SU-DHL-6 (cell line): ENCODE measurements at regions not wholly inside any gene's neighbourhood (a gene's known extent, or its start where the extent isn't known, plus 50 kb on each side); places are given as distances from the start of the nearest gene placed in this dataset.

Experiments used
- H2AFZ ChIP-seq: fragments of 200-600 bp; sonication (generic); 2 replicates; pipeline ENCODE4 v1.6.1; 2014; ENCODE audit warnings: low read depth, mild to moderate bottlenecking, moderate library complexity, mixed read lengths, antibody characterized with exemption, low read length; ENCODE audit not compliant: severe bottlenecking
- H3F3A ChIP-seq: fragments of 200-600 bp; shearing (Covaris generic); 2 replicates; pipeline ENCODE4 v1.6.0; 2016; ENCODE audit warnings: antibody characterized with exemption, mild to moderate bottlenecking; ENCODE audit not compliant: insufficient read depth
- H3K27ac ChIP-seq: fragments of 200-600 bp; sonication (generic); 2 replicates; pipeline ENCODE4 v1.5.1; 2016; ENCODE audit warnings: low read depth, mild to moderate bottlenecking, low read length, moderate library complexity, mixed read lengths
- H3K27me3 ChIP-seq: fragments of 200-600 bp; sonication (generic), shearing (Covaris generic); 2 replicates; pipeline ENCODE4 v1.6.0; 2014; ENCODE audit warnings: mild to moderate bottlenecking, low read length
- H3K36me3 ChIP-seq: fragments of 200-600 bp; sonication (generic); 2 replicates; pipeline ENCODE4 v1.6.1; 2014; ENCODE audit warnings: mild to moderate bottlenecking, low read length, mixed read lengths
- H3K4me2 ChIP-seq: fragments of 300-600, 200-600 bp; shearing (Covaris generic), sonication (generic); 2 replicates; pipeline ENCODE4 v1.6.0; 2014; ENCODE audit warnings: low read length, low read depth, mild to moderate bottlenecking; ENCODE audit not compliant: poor library complexity, severe bottlenecking
- H3K4me3 ChIP-seq: fragments of 200-600 bp; sonication (generic); 2 replicates; pipeline ENCODE4 v1.5.1; 2014; ENCODE audit warnings: antibody characterized with exemption, low read length, mild to moderate bottlenecking, mixed read lengths; ENCODE audit not compliant: insufficient read depth, poor library complexity, severe bottlenecking
- H3K79me2 ChIP-seq: fragments of 200-600 bp; sonication (generic); 2 replicates; pipeline ENCODE4 v1.6.1; 2014; ENCODE audit warnings: mild to moderate bottlenecking, low read length, moderate library complexity; ENCODE audit not compliant: insufficient read depth
- H3K9ac ChIP-seq: fragments of 200-600 bp; sonication (generic); 2 replicates; pipeline ENCODE4 v1.7.0; 2014; ENCODE audit warnings: mild to moderate bottlenecking, low read length
- H3K9me2 ChIP-seq: fragments of 200-600 bp; sonication (generic); replicated peaks from 2 replicates; pipeline ENCODE4 v1.6.1; 2014; ENCODE audit warnings: low read length; ENCODE audit not compliant: insufficient read depth
- H3K9me3 ChIP-seq: fragments of 200-600 bp; sonication (generic); 2 replicates; pipeline ENCODE4 v1.6.1; 2014; ENCODE audit warnings: low read length, mixed read lengths; ENCODE audit not compliant: insufficient read depth
- H4K20me1 ChIP-seq: fragments of 200-600 bp; sonication (generic); 2 replicates; pipeline ENCODE4 v1.6.1; 2014; ENCODE audit warnings: low read depth, mild to moderate bottlenecking, antibody characterized with exemption, low read length, moderate library complexity, mixed read lengths
- EZH2phosphoT487 ChIP-seq: fragments of 200-600 bp; sonication (generic), shearing (Covaris generic); conservative IDR thresholded peaks from 2 replicates; pipeline ENCODE4 v1.6.1; 2018; ENCODE audit warnings: mild to moderate bottlenecking, antibody characterized with exemption, low read length, moderate library complexity, mixed read lengths
- TF ChIP-seq, protein P1 (sequence below): fragments of 200-600 bp; sonication (generic); IDR thresholded peaks from one replicate; pipeline ENCODE4 v1.5.1; 2017; ENCODE audit warnings: antibody characterized with exemption, mild to moderate bottlenecking, low read length, moderate library complexity; ENCODE audit not compliant: insufficient read depth, poor library complexity, severe bottlenecking

DNA sequence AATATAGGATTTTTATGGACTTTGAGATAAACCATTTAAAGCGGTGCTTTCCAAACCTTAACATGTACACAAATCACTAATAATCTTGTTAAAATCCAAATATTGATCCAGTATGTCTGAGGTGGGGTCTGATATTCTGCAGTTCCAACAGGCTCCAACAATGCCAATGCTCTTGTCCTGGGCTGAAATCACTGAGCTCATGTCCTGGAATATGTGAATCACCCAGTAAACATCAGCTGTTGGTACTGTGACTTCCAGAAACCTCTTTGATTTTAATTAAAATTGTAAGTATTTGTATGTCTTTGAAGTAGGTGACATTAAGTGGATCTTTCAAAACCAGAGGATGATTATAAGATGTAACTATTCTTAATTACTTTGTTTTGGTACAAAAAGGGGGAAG is 52.8 kb upstream of the CAST start:
- no peak for TF ChIP-seq EZH2phosphoT487
- TF ChIP-seq, protein P1, sequence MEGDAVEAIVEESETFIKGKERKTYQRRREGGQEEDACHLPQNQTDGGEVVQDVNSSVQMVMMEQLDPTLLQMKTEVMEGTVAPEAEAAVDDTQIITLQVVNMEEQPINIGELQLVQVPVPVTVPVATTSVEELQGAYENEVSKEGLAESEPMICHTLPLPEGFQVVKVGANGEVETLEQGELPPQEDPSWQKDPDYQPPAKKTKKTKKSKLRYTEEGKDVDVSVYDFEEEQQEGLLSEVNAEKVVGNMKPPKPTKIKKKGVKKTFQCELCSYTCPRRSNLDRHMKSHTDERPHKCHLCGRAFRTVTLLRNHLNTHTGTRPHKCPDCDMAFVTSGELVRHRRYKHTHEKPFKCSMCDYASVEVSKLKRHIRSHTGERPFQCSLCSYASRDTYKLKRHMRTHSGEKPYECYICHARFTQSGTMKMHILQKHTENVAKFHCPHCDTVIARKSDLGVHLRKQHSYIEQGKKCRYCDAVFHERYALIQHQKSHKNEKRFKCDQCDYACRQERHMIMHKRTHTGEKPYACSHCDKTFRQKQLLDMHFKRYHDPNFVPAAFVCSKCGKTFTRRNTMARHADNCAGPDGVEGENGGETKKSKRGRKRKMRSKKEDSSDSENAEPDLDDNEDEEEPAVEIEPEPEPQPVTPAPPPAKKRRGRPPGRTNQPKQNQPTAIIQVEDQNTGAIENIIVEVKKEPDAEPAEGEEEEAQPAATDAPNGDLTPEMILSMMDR: no peak
- no peaks in the 10 kb centered on the region for H3K9me2 ChIP-seq

DNA sequence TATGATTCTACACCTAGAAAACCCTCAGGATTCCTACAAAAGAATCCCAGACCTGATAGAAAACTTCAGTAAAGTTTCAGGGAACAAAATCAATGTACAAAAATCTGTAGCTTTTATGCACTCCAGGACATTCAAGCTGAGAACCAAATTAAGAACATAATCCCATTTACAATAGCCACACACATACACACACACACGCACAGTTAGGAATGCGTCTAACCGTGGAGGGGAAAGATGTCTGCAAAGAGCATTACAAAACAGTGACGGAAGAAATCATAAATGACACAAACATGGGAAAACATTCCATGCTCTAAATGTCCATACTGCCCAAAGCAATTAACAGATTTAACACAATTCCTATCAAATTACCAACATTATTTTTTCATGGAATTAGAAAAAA is 51.4 kb upstream of the CAST start:
- Histone ChIP-seq H3K9ac (no peak overlapping the region), H3K36me3 (no peaks in the 10 kb centered on the region), H3F3A (no peaks in the 10 kb centered on the region), H3K4me2 (no peak overlapping the region), H4K20me1 (no peaks in the 10 kb centered on the region), H3K4me3 (no peak overlapping the region), H3K27me3 (no peaks in the 10 kb centered on the region), H3K79me2 (no peaks in the 10 kb centered on the region), H3K27ac (no peak overlapping the region), H3K9me3 (no peaks in the 10 kb centered on the region), H3K9me2 (no peaks in the 10 kb centered on the region), H2AFZ (no peak overlapping the region)
- TF ChIP-seq, protein P1: no peak
- TF ChIP-seq EZH2phosphoT487: no peak

More for the DNA sequence above, 52.8 kb upstream of the CAST start:
- no peaks in the 10 kb centered on the region for H4K20me1 ChIP-seq
- no peaks in the 10 kb centered on the region for H3K27me3 ChIP-seq
- no peaks in the 10 kb centered on the region for H3F3A ChIP-seq
- H2AFZ ChIP-seq: no peak overlapping the region
- H3K79me2 ChIP-seq: no peaks in the 10 kb centered on the region
- H3K9ac ChIP-seq: no peak overlapping the region
- H3K4me2 ChIP-seq: no peak overlapping the region
- no peak overlapping the region for H3K4me3 ChIP-seq
- H3K27ac ChIP-seq: no peak overlapping the region
- H3K36me3 ChIP-seq: no peaks in the 10 kb centered on the region
- H3K9me3 ChIP-seq: no peaks in the 10 kb centered on the region

GRCh38 chr5:96611946-96612345 is 50.2 kb upstream of the CAST start:
- TF ChIP-seq, protein P1: no peak
- TF ChIP-seq EZH2phosphoT487: no peak
- Histone ChIP-seq H3K36me3 (no peaks in the 10 kb centered on the region), H3K79me2 (no peaks in the 10 kb centered on the region), H2AFZ (no peak overlapping the region), H3K4me2 (no peak overlapping the region), H3K9me2 (no peaks in the 10 kb centered on the region), H3K4me3 (no peak overlapping the region), H4K20me1 (no peaks in the 10 kb centered on the region), H3K9me3 (no peaks in the 10 kb centered on the region), H3K27ac (no peak overlapping the region), H3F3A (no peaks in the 10 kb centered on the region), H3K27me3 (no peaks in the 10 kb centered on the region), H3K9ac (no peak overlapping the region)
